ENCODE measurements at regions not wholly inside any gene's neighbourhood (a gene's known extent, or its start where the extent isn't known, plus 50 kb on each side); places are given as distances from the start of the nearest gene placed in this dataset.

GRCh38 chr4:24476282-24476681 is 108.1 kb downstream of the DHX15 start:
- TF ChIP-seq CTCF (IDR thresholded peaks at IDR 0.05), result peak; percentile 34
- no peak for TF ChIP-seq MAFK (IDR thresholded peaks at IDR 0.05; ENCODE audit: partially characterized antibody)
- peak in 1 of 2 experiments; percentile 18; a peak in 1 of 5 replicates for TF ChIP-seq RAD21 (conservative IDR thresholded peaks at IDR 0.05 in 1 of 2, IDR thresholded peaks at IDR 0.05 in 1 of 2)
- no peak for TF ChIP-seq HOXB13 (CRISPR knock-in tag; IDR thresholded peaks at IDR 0.05; ENCODE audit: low read depth)
- FAIRE-seq (peak; percentile 28), DNase-seq (ENCODE audit: low read depth in 1 of 2, low spot score in 1 of 2) (peak in 1 of 2 experiments; percentile 21), ATAC-seq (no peak)
- no peak overlapping the region for H3K4me2 ChIP-seq
- H3K9me3 ChIP-seq, result no peaks in the 10 kb centered on the region
- 23% methylated on average over 4 of the region's 4 CpGs for WGBS (ENCODE audit: missing lambda C conversion rate)
- H3K4me3 ChIP-seq, result no peak overlapping the region
- ChIA-PET CTCF (interaction anchor here (0.5 to 2.5 kb wide), 8 partner anchors 9 to 670 kb away, joined by 3 to 18 read pairs (median 4); partner anchors contain the start of gene DHX15), POLR2A (no interaction called here)
- peaks cover 3% of the 10 kb centered on the region; the same call in 1 of the 3 replicates for H3K4me1 ChIP-seq
- no peak overlapping the region for H3K27ac ChIP-seq

- TF ChIP-seq MAZ (IDR thresholded peaks at IDR 0.05; ENCODE audit: borderline replicate concordance, low read depth, low read length) (no peak), CBX8 (IDR thresholded peaks at IDR 0.05) (no peak), NFE2L2 (conservative IDR thresholded peaks at IDR 0.05; ENCODE audit: low read length) (no peak), NPAS2 (CRISPR knock-in tag; IDR thresholded peaks at IDR 0.05; ENCODE audit: borderline replicate concordance) (no peak), ZSCAN20 (CRISPR knock-in tag; IDR thresholded peaks at IDR 0.05) (no peak), ZC3H11A (IDR thresholded peaks at IDR 0.05) (no peak), CEBPB (IDR thresholded peaks at IDR 0.05) (no peak), RFX5 (IDR thresholded peaks at IDR 0.05) (no peak)
- WGBS (ENCODE audit: missing lambda C conversion rate), result 75% methylated on average over 3 of the region's 3 CpGs
- ChIA-PET POLR2A (no interaction called here), CTCF (interaction anchor here (0.8 to 2.0 kb wide), 6 partner anchors 8 to 212 kb away, joined by 3 to 5 read pairs (median 4); partner anchors contain the start of gene DHX15)
- no peak overlapping the region for H3K4me2 ChIP-seq
- no peak overlapping the region for H3K27ac ChIP-seq
- no peak overlapping the region for H3K4me3 ChIP-seq
- ATAC-seq, result no peak
- no peaks in the 10 kb centered on the region for H3K9me3 ChIP-seq
- H3K4me1 ChIP-seq, result peaks cover 3% of the 10 kb centered on the region; the same call in 1 of the 3 replicates
- FAIRE-seq, result no peak
- DNase-seq (ENCODE audit: low read depth in 1 of 2, low spot score in 1 of 2), result no peak
These were observed 108.6 kb downstream of the DHX15 start for GRCh38 chr4:24475756-24476155.

GRCh38 chr4:24473309-24473721 is 111.0 kb downstream of the DHX15 start:
- H3K9me3 ChIP-seq, result no peaks in the 10 kb centered on the region
- H3K27ac ChIP-seq, result peak overlapping the region; percentile 66 to 75; a peak in 5 of 6 replicates
- DNase-seq (ENCODE audit: low read depth in 1 of 2, low spot score in 1 of 2) (peak in 1 of 2 experiments; percentile 45), ATAC-seq (peak; percentile 32 to 34; a peak in 3 of 6 replicates), FAIRE-seq (no peak)
- TF ChIP-seq REST (IDR thresholded peaks at IDR 0.05), result no peak
- TF ChIP-seq ZSCAN20 (CRISPR knock-in tag; IDR thresholded peaks at IDR 0.05), result no peak
- no peak for TF ChIP-seq NFE2L2 (conservative IDR thresholded peaks at IDR 0.05; ENCODE audit: low read length)
- H3K4me2 ChIP-seq, result peak overlapping the region; percentile 99
- peaks cover 3% of the 10 kb centered on the region; the same call in 1 of the 3 replicates for H3K4me1 ChIP-seq
- ChIA-PET POLR2A (interaction anchor here (1.0 kb wide), 1 partner anchor 78 kb away, joined by 3 read pairs; no protein-coding TSS in a partner anchor), CTCF (interaction anchor here (0.7 to 1.0 kb wide), 4 partner anchors 10 to 86 kb away, joined by 3 read pairs; no protein-coding TSS in a partner anchor)
- 2% methylated on average over 13 of the region's 13 CpGs for whole genome bisulfite sequencing (ENCODE audit: missing lambda C conversion rate)
- H3K4me3 ChIP-seq, result peak overlapping the region; percentile 63

Data from A549 (cell line).